HG02763 (cell line): ENCODE measurements at regions not wholly inside any gene's neighbourhood (a gene's known extent, or its start where the extent isn't known, plus 50 kb on each side); places are given as distances from the start of the nearest gene placed in this dataset.
"Not testable (repeated sequence)": the region's sequence is repeated elsewhere in the genome, so short reads cannot be mapped to it uniquely, and the experiment has no call there.

Source experiments
- ATAC-seq: cut with Tn5 transposase; IDR thresholded peaks from one replicate; pipeline ENCODE4 v1.9.1; 2021; ENCODE audit warnings: mild to moderate bottlenecking, moderate library complexity; ENCODE audit not compliant: unreplicated experiment

GRCh38 chr1:115457289-115457688, 119.2 kb upstream of the NGF start:
- ATAC-seq: no peak

GRCh38 chr1:115456441-115456961, 118.5 kb upstream of the NGF start:
- ATAC-seq: no peak

- ATAC-seq: no peak
Measured at GRCh38 chr1:115454837-115455511, 116.9 kb upstream of the NGF start.

- no peak for ATAC-seq
Measured at GRCh38 chr1:115453666-115454065, 115.6 kb upstream of the NGF start.

GRCh38 chr1:115452600-115453329, 114.7 kb upstream of the NGF start:
- no peak for ATAC-seq

- no peak for ATAC-seq
Measured at GRCh38 chr1:115450501-115451040, 112.5 kb upstream of the NGF start.

GRCh38 chr1:115448282-115449044, 110.4 kb upstream of the NGF start:
- no peak for ATAC-seq

GRCh38 chr1:115447672-115448071, 109.6 kb upstream of the NGF start:
- ATAC-seq: no peak

GRCh38 chr1:115445090-115445489, 107.0 kb upstream of the NGF start:
- ATAC-seq: no peak

- ATAC-seq: no peak
Measured at GRCh38 chr1:115440733-115441132, 102.7 kb upstream of the NGF start.

GRCh38 chr1:115439520-115439919, 101.5 kb upstream of the NGF start:
- not testable (repeated sequence) for ATAC-seq

GRCh38 chr1:115437196-115437595, 99.1 kb upstream of the NGF start:
- no peak for ATAC-seq

- no peak for ATAC-seq
Measured at GRCh38 chr1:115436596-115436995, 98.5 kb upstream of the NGF start.

- ATAC-seq: no peak
Measured at GRCh38 chr1:115433483-115433882, 95.4 kb upstream of the NGF start.

GRCh38 chr1:115432061-115432460, 94.0 kb upstream of the NGF start:
- ATAC-seq: no peak

- no peak for ATAC-seq
Measured at GRCh38 chr1:115430441-115431158, 92.6 kb upstream of the NGF start.

- ATAC-seq: no peak
Measured at GRCh38 chr1:115429884-115430283, 91.8 kb upstream of the NGF start.

GRCh38 chr1:115429241-115429640, 91.2 kb upstream of the NGF start:
- ATAC-seq: no peak

- ATAC-seq: no peak
Measured at GRCh38 chr1:115428676-115429075, 90.6 kb upstream of the NGF start.

- ATAC-seq: no peak
Measured at GRCh38 chr1:115428256-115428655, 90.2 kb upstream of the NGF start.

GRCh38 chr1:115426956-115427355, 88.9 kb upstream of the NGF start:
- ATAC-seq: no peak
